Stomach (tissue), 8 donors: ENCODE measurements at regions not wholly inside any gene's neighbourhood (a gene's known extent, or its start where the extent isn't known, plus 50 kb on each side); places are given as distances from the start of the nearest gene placed in this dataset.

Experiments used
- DNase-seq, 2 donors: peaks; one replicate each; pipeline versions ENCODE4 v3.0.0 to v3.0.0-alpha.2; 2013 to 2019
- H3K27ac ChIP-seq, 5 donors: fragments of 200-600 bp in 4 of 5; sonication (generic) in 4 of 5; one replicate each; pipeline ENCODE4 v1.5.1; 2013 to 2019; ENCODE audit warnings: mild to moderate bottlenecking in 1 of 5, moderate library complexity in 1 of 5
- H3K27me3 ChIP-seq, 3 donors: fragments of 200-600 bp; sonication (generic); one replicate each; pipeline ENCODE4 v1.5.1; 2017 to 2019; ENCODE audit warnings: mixed run types in 1 of 3
- H3K36me3 ChIP-seq, 4 donors: fragments of 200-600 bp; sonication (generic); 1 replicate in 3 of 4; 2 replicates in 1 of 4; pipeline ENCODE4 v1.5.1; 2016 to 2019
- H3K4me1 ChIP-seq, 4 donors: fragments of 200-600 bp; sonication (generic); one replicate each; pipeline ENCODE4 v1.5.1; 2016 to 2019
- H3K4me3 ChIP-seq, 4 donors: fragments of 200-600 bp; sonication (generic) in 3 of 4; one replicate each; pipeline ENCODE4 v1.5.1; 2016 to 2019; ENCODE audit warnings: mild to moderate bottlenecking in 1 of 4
- H3K9me3 ChIP-seq, 4 donors: fragments of 200-600 bp; sonication (generic); one replicate each; pipeline ENCODE4 v1.5.1; 2016 to 2019
- CTCF ChIP-seq, 7 experiments: fragments of 450-650 bp in 4 of 7; fragments of 200-600 bp in 3 of 7; sonication (generic) in 3 of 7; IDR thresholded peaks; one replicate each; pipeline ENCODE4 v1.5.1; 2016 to 2019; ENCODE audit warnings: antibody characterized with exemption in 7 of 7, control low read depth in 2 of 7, mild to moderate bottlenecking in 1 of 7
- EP300 ChIP-seq: sonication (generic); formaldehyde crosslinking; IDR thresholded peaks from one replicate; pipeline ENCODE4 v1.6.1; 2017; ENCODE audit warnings: antibody characterized with exemption
- POLR2A ChIP-seq, 4 donors: fragments of 450-650 bp; IDR thresholded peaks; one replicate each; pipeline ENCODE4 v1.6.1; 2016; ENCODE audit warnings: antibody characterized with exemption in 4 of 4, control low read depth in 2 of 4, mild to moderate bottlenecking in 1 of 4, moderate library complexity in 1 of 4
- POLR2AphosphoS5 ChIP-seq, 3 donors: sonication (generic); formaldehyde crosslinking; IDR thresholded peaks; one replicate each; pipeline ENCODE4 v1.6.1; 2016; ENCODE audit warnings: antibody characterized with exemption in 3 of 3
- WGBS, 5 donors: extraction: QIAGEN DNeasy Blood & Tissue Kit in 3 of 5; methylation state at CpG; one replicate each; pipeline versions ENCODE4 v1.1.5 to v1.1.7; 2013 to 2018; 5-methylcytosine and 5-hydroxymethylcytosine counted together
- intact Hi-C: fragments of 100-400 bp; cut with DNase I; formaldehyde crosslinking; loops from one replicate; pipeline ENCODE4 v1.15.1; 2023; ENCODE audit warnings: low total_unique reads
- donor health status: healthy with polysubstance abuse.
- donor health status: Bipolar disorder and iron deficiency.
- donor health status: healthy.

DNA sequence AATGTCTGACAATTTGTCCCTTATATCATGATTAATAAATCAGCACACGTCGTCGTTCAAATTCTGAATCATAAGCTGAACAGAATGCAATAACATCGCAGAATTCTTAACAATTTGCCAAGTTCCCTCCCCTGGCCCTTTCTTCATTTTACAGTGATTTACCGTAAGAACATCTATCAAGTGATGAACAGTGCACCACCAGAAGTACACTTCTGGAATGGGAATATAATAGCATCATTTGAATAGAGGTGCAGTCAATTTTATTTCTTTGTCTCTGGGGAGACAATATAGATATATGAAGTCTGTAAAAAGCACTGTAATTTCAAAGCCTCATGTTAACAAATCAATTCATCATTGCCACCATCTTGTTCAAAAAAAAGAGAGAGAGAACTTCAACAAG is 145.1 kb upstream of the SMLR1 start:
- peaks cover 0 to 5% (median 0%) of the 10 kb centered on the region in 4 donors for H3K9me3 ChIP-seq

GRCh38 chr6:130683761-130684517 is 143.3 kb upstream of the SMLR1 start:
- H3K27me3 ChIP-seq: no peaks in the 10 kb centered on the region
- 73 to 79% (median 78%) methylated on average over 7 of the region's 7 CpGs for WGBS, 5 donors
- H3K9me3 ChIP-seq: no peaks in the 10 kb centered on the region
- no peak overlapping the region for H3K27ac ChIP-seq
- no peak for DNase-seq
- no peaks in the 10 kb centered on the region for H3K36me3 ChIP-seq
- no peak for TF ChIP-seq CTCF (IDR thresholded peaks at IDR 0.05)
- no peak for TF ChIP-seq POLR2AphosphoS5 (IDR thresholded peaks at IDR 0.05)
- no peak for TF ChIP-seq EP300
- TF ChIP-seq POLR2A (IDR thresholded peaks at IDR 0.05): no peak
- no peaks in the 10 kb centered on the region for H3K4me1 ChIP-seq
- intact Hi-C loops: no loop called here
- H3K4me3 ChIP-seq: no peak overlapping the region

More for the DNA sequence above, 145.1 kb upstream of the SMLR1 start:
- Histone ChIP-seq H3K27me3 (no peaks in the 10 kb centered on the region), H3K36me3 (no peaks in the 10 kb centered on the region), H3K4me3 (no peak overlapping the region), H3K27ac (no peak overlapping the region), H3K4me1 (no peaks in the 10 kb centered on the region)
- WGBS, 5 donors: 94 to 98% (median 96%) methylated on average over 5 of the region's 5 CpGs
- TF ChIP-seq CTCF (IDR thresholded peaks at IDR 0.05): no peak
- no peak for TF ChIP-seq POLR2A (IDR thresholded peaks at IDR 0.05)
- TF ChIP-seq POLR2AphosphoS5 (IDR thresholded peaks at IDR 0.05): no peak
- TF ChIP-seq EP300: no peak
- intact Hi-C loops: no loop called here
- no peak for DNase-seq

DNA sequence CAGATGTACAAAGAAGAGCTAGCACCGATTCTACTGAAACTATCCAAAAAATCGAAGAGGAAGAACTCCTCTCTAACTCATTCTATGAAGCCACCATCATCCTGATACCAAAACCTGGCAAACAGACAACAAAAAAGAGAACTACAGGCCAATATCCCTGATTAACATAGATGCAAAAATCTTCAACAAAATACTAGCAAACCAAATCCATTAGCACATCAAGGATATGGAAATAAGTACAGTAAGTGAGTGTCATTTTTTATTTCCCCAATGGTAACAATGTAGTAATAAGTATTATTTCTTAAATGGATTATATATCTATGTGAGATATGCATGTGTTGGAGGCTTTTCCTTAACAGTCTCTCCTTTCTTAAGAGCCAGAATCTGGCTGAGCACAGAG is 134.5 kb upstream of the SMLR1 start:
- no peak overlapping the region for H3K27ac ChIP-seq
- WGBS, 5 donors: 80 to 90% (median 83%) methylated on average over 2 of the region's 2 CpGs
- H3K9me3 ChIP-seq: no peaks in the 10 kb centered on the region
- H3K27me3 ChIP-seq: no peaks in the 10 kb centered on the region
- DNase-seq: no peak
- TF ChIP-seq CTCF (IDR thresholded peaks at IDR 0.05): no peak
- TF ChIP-seq EP300: no peak
- no peak for TF ChIP-seq POLR2AphosphoS5 (IDR thresholded peaks at IDR 0.05)
- no peak for TF ChIP-seq POLR2A (IDR thresholded peaks at IDR 0.05)
- H3K4me3 ChIP-seq: no peak overlapping the region
- no peaks in the 10 kb centered on the region for H3K4me1 ChIP-seq
- no peaks in the 10 kb centered on the region for H3K36me3 ChIP-seq
- intact Hi-C loops: no loop called here

DNA sequence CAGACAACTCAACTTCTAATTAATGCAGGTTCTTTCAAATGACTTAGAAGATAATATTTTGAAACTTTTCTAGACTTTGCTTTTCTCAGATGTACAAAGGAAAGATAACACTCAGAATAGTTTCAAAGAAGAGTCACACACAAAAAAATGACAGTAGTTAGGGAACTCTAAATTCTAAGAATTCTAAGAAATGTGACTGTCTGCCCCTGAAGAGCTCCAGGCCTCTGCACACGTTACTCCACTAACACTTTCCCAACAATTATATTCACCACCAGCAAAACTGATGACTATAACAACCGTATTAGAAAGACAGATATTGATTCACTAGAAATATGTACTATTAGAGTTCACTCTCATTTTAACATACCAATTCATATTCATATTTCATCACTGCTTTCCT is 133.3 kb upstream of the SMLR1 start:
- Histone ChIP-seq H3K4me3 (no peak overlapping the region), H3K36me3 (no peaks in the 10 kb centered on the region), H3K27ac (no peak overlapping the region), H3K27me3 (no peaks in the 10 kb centered on the region), H3K4me1 (no peaks in the 10 kb centered on the region), H3K9me3 (no peaks in the 10 kb centered on the region)
- WGBS, 5 donors: 55 to 78% (median 67%) methylated on average over 2 of the region's 2 CpGs
- TF ChIP-seq EP300 (no peak), POLR2AphosphoS5 (IDR thresholded peaks at IDR 0.05) (no peak), POLR2A (IDR thresholded peaks at IDR 0.05) (no peak), CTCF (IDR thresholded peaks at IDR 0.05) (no peak)
- DNase-seq: no peak
- intact Hi-C loops: no loop called here
